PC-9 (cell line): ENCODE measurements at regions not wholly inside any gene's neighbourhood (a gene's known extent, or its start where the extent isn't known, plus 50 kb on each side); places are given as distances from the start of the nearest gene placed in this dataset.

ENCODE experiments used
- EZH2 ChIP-seq: fragments of 200-600 bp; sonication (generic); IDR thresholded peaks from 2 replicates; pipeline ENCODE4 v1.8.0; 2017; ENCODE audit warnings: antibody characterized with exemption, low read depth
- TF ChIP-seq, protein P1 (sequence below): fragments of 200-600 bp; sonication (generic); conservative IDR thresholded peaks from 2 replicates; pipeline ENCODE4 v1.6.1; 2017; ENCODE audit warnings: mixed run types, antibody characterized with exemption, mild to moderate bottlenecking, moderate library complexity

DNA sequence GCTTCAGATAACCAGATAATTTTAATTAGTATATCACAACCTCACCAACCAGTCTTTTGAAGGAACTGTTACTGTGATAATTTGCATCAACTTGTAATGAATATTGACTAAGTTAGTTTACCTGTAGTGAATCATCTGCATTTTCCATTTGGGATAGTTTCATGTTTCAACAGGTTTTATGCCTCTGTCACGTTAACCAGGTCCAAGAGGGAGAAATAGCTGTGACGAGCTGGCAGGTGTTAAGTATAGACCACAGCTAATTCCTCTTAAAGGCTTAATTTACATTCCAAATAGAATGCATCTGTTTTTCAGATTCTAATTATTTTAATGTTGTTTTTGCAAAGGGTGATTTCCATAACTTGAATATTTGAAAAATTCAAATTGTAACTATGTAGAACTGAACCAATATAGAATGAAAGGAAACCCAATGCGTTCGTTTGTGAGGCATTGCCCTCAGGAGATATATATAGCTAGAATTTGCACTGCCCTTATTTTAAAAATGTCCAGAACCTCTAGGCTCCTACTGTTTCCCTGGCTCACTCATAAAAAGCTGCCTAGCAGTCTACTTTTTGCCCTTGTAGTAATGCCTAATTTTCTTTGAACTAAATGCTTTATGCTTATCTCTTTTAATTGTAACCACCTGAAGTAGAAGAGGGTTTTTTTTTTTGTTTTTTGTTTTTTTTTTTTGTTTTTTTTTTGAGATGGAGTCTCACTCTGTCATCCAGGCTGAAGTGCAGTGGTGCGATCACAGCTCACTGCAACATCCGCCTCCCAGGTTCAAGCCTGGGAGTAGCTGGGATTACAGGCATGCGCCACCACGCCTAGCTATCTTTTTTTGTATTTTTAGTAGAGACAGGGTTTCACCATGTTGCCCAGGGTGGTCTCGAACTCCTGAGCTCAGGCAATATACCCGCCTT is 270.5 kb downstream of the SMARCA2 start:
- TF ChIP-seq, protein P1, sequence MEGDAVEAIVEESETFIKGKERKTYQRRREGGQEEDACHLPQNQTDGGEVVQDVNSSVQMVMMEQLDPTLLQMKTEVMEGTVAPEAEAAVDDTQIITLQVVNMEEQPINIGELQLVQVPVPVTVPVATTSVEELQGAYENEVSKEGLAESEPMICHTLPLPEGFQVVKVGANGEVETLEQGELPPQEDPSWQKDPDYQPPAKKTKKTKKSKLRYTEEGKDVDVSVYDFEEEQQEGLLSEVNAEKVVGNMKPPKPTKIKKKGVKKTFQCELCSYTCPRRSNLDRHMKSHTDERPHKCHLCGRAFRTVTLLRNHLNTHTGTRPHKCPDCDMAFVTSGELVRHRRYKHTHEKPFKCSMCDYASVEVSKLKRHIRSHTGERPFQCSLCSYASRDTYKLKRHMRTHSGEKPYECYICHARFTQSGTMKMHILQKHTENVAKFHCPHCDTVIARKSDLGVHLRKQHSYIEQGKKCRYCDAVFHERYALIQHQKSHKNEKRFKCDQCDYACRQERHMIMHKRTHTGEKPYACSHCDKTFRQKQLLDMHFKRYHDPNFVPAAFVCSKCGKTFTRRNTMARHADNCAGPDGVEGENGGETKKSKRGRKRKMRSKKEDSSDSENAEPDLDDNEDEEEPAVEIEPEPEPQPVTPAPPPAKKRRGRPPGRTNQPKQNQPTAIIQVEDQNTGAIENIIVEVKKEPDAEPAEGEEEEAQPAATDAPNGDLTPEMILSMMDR = no peak
- no peak for TF ChIP-seq EZH2
